ENCODE measurements at regions not wholly inside any gene's neighbourhood (a gene's known extent, or its start where the extent isn't known, plus 50 kb on each side); places are given as distances from the start of the nearest gene placed in this dataset.

DNA sequence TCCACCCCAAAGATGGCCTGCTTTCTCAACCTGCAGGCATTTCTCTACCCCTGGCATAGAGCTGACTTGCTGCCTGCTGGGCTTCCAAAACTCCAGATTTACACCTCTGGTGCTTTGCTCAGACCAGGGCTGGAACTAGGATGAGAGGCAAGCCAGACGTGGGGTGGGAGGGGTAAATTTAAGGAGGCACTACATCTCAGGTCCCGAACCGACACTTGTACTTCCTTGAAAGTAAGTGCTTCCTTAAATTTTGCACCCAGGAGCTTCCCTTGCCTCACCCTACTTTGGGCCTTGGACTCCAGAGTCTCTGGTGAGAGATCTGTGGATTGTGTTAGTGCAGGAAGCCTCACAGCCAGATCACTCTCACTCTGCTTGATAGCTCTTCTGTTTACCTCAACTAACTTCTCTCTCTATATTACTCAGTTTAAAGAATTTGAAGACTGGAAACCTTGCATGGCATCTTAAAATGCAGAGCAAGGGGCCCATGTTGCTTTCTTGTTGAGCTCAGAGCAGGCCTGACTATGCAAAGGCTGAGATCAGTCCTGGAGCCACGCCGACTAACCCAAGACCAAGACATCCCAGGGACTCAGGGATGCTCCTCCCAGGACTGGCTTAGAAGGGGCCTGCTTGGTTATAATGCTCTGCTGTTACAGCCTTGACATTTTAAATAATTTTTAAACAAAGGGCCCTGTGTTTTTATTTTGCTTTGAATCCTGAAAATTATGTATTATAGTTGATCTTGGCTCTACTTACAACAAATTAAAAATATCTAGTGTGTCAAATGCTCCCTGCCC lies 145.0 kb upstream of the LEF1 start:
- Histone ChIP-seq H3K4me1 (ENCODE audit: low read length) (0 out of 2 replicates have a peak, but pooled peaks cover 9% of the 10 kb centered on the region), H3K4me3 (ENCODE audit: low read length) (no peak overlapping the region), H4K20me1 (ENCODE audit: insufficient read depth, low read length) (no peaks in the 10 kb centered on the region), H3K27ac (ENCODE audit: low read length) (no peak overlapping the region), H3K4me2 (ENCODE audit: low read depth, low read length) (no peak overlapping the region), H3F3A (ENCODE audit: insufficient read depth, low read length) (no peaks in the 10 kb centered on the region), H3K9ac (ENCODE audit: low read length) (no peak overlapping the region), H3K9me3 (replicated peaks; ENCODE audit: insufficient read depth, low read length) (no peaks in the 10 kb centered on the region), H3K9me2 (replicated peaks; ENCODE audit: insufficient read depth, low read length) (no peaks in the 10 kb centered on the region), H3K36me3 (replicated peaks; ENCODE audit: insufficient read depth, low read length) (no peaks in the 10 kb centered on the region), H3K27me3 (replicated peaks; ENCODE audit: insufficient read depth, low read length) (no peaks in the 10 kb centered on the region), H3K79me2 (ENCODE audit: low read length) (no peaks in the 10 kb centered on the region), H2AFZ (ENCODE audit: low read length) (no peak overlapping the region)
- TF ChIP-seq, protein P1, sequence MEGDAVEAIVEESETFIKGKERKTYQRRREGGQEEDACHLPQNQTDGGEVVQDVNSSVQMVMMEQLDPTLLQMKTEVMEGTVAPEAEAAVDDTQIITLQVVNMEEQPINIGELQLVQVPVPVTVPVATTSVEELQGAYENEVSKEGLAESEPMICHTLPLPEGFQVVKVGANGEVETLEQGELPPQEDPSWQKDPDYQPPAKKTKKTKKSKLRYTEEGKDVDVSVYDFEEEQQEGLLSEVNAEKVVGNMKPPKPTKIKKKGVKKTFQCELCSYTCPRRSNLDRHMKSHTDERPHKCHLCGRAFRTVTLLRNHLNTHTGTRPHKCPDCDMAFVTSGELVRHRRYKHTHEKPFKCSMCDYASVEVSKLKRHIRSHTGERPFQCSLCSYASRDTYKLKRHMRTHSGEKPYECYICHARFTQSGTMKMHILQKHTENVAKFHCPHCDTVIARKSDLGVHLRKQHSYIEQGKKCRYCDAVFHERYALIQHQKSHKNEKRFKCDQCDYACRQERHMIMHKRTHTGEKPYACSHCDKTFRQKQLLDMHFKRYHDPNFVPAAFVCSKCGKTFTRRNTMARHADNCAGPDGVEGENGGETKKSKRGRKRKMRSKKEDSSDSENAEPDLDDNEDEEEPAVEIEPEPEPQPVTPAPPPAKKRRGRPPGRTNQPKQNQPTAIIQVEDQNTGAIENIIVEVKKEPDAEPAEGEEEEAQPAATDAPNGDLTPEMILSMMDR (IDR thresholded peaks at IDR 0.05; ENCODE audit: low read length): no peak
- DNase-seq: no peak

DNA sequence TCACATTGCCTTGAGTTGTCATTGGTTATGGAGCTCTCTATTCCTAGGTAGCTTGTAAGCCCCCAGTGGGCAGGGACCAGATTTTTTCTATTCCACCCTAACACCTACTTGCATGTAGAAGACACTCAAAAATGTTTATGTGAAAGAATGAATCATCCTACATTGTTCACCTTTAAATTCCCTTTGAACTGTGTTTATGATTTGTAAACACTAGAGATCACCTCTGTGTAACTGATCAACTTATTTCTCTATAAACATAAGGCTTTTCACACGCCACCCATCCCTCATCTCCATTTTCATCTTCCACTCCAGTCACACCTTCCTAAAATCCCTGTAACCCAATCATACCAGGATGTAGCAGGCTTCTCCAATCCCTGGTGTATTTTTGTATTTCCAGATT lies 142.6 kb upstream of the LEF1 start:
- Histone ChIP-seq H3K9ac (ENCODE audit: low read length) (no peak overlapping the region), H3F3A (ENCODE audit: insufficient read depth, low read length) (no peaks in the 10 kb centered on the region), H3K4me1 (ENCODE audit: low read length) (0 out of 2 replicates have a peak, but pooled peaks cover 9% of the 10 kb centered on the region), H3K27ac (ENCODE audit: low read length) (no peak overlapping the region), H3K4me3 (ENCODE audit: low read length) (no peak overlapping the region), H2AFZ (ENCODE audit: low read length) (no peak overlapping the region), H3K4me2 (ENCODE audit: low read depth, low read length) (no peak overlapping the region), H3K36me3 (replicated peaks; ENCODE audit: insufficient read depth, low read length) (no peaks in the 10 kb centered on the region), H3K79me2 (ENCODE audit: low read length) (no peaks in the 10 kb centered on the region), H4K20me1 (ENCODE audit: insufficient read depth, low read length) (no peaks in the 10 kb centered on the region), H3K9me3 (replicated peaks; ENCODE audit: insufficient read depth, low read length) (no peaks in the 10 kb centered on the region), H3K27me3 (replicated peaks; ENCODE audit: insufficient read depth, low read length) (no peaks in the 10 kb centered on the region), H3K9me2 (replicated peaks; ENCODE audit: insufficient read depth, low read length) (no peaks in the 10 kb centered on the region)
- TF ChIP-seq EZH2 (optimal IDR thresholded peaks at IDR 0.05; ENCODE audit: low read depth, low read length) (no peak), EZH2phosphoT487 (IDR thresholded peaks at IDR 0.05; ENCODE audit: low read length) (no peak)
- TF ChIP-seq, protein P1 (IDR thresholded peaks at IDR 0.05; ENCODE audit: low read length): no peak
- DNase-seq: no peak

DNA sequence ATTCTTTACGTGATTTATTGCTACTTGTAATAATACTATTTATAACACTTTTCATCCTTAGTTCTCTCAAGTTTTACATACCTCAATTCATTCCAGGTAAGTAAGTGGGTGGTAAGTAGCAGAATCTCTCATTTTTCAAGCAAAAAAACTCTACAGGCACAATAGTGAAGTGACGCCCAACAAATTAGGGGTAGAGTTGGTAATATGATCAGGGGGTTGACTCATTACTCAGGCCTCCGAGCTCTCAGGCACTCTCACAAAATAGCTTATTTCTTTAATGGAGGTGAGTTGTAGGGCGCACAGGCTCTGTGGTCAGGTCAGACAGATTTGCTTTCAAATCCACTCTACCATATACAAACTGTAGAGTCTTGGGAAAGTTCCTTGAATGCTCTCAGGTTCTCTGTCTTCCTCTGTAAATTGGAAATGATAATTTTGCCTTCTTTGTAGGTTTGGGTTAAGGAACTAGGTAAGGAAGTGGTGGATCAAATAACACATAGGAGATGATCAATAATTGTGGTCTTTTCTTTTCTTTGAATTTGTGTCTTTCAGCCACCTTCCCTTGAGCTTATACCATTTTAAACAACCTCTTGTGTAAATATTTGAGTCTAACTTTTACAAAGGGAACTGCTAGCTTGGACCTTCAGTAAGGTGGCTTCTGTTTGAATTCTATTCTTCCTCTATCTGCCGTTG lies 134.9 kb upstream of the LEF1 start:
- Histone ChIP-seq H3K27ac (ENCODE audit: low read length) (no peak overlapping the region), H3F3A (ENCODE audit: insufficient read depth, low read length) (no peaks in the 10 kb centered on the region), H3K27me3 (replicated peaks; ENCODE audit: insufficient read depth, low read length) (no peaks in the 10 kb centered on the region), H3K9ac (ENCODE audit: low read length) (no peak overlapping the region), H2AFZ (ENCODE audit: low read length) (no peak overlapping the region), H3K9me2 (replicated peaks; ENCODE audit: insufficient read depth, low read length) (no peaks in the 10 kb centered on the region), H3K4me1 (ENCODE audit: low read length) (no peaks in the 10 kb centered on the region), H3K9me3 (replicated peaks; ENCODE audit: insufficient read depth, low read length) (no peaks in the 10 kb centered on the region), H3K4me2 (ENCODE audit: low read depth, low read length) (no peak overlapping the region), H3K36me3 (replicated peaks; ENCODE audit: insufficient read depth, low read length) (no peaks in the 10 kb centered on the region), H4K20me1 (ENCODE audit: insufficient read depth, low read length) (no peaks in the 10 kb centered on the region), H3K79me2 (ENCODE audit: low read length) (no peaks in the 10 kb centered on the region), H3K4me3 (ENCODE audit: low read length) (no peak overlapping the region)
- DNase-seq: no peak
- TF ChIP-seq EZH2 (optimal IDR thresholded peaks at IDR 0.05; ENCODE audit: low read depth, low read length) (no peak), EZH2phosphoT487 (IDR thresholded peaks at IDR 0.05; ENCODE audit: low read length) (no peak)
- TF ChIP-seq, protein P1 (IDR thresholded peaks at IDR 0.05; ENCODE audit: low read length): no peak

Data from MM.1S (cell line).